COLO829 (cell line): ENCODE measurements at regions not wholly inside any gene's neighbourhood (a gene's known extent, or its start where the extent isn't known, plus 50 kb on each side); places are given as distances from the start of the nearest gene placed in this dataset.

Experiments used
- DNase-seq: peaks from one replicate; pipeline ENCODE4 v3.0.0; 2012; ENCODE audit warnings: low spot score

GRCh38 chr1:34656299-34656698 lies 98.5 kb upstream of the GJB5 start:
- no peak for DNase-seq

DNA sequence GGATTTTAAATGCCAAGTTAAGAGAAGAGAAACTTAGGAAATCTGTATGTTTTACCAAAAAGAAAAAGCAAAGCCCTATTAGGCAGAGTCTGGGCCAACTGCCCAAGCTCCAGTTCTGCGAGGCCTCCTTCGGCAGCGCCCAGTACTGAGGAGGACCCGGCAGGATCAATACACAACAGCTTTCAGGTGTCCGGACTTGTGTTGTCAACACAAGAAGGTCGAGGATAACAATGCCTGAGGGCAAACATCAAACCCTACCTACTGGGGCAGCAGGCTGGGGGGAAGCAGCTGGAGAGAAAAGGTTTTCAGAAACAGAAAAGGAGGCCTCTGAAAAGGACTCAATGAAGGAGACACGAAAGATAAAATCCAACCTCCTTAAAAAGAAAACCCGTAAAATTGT lies 98.1 kb upstream of the GJB5 start:
- no peak for DNase-seq

GRCh38 chr1:34657266-34657665 lies 97.6 kb upstream of the GJB5 start:
- no peak for DNase-seq

DNA sequence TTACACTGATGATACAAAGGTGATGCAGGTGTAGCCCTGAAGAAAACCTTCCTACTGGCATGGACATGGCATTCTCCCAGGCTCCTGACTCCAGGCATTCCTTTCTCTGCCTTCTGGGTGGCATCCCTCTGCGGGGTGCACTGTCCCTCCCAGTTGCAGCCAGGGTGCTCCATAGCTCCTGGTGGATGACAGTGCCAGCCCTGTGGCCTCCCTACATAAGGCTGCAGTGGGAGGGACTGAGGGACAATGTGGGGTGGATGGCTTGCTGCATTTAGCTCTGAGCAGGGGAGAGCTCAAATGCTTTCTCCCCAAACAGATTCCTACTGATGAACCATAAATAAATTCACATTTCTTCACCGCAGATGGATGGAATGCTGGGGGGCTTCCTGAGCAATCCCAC lies 97.0 kb upstream of the GJB5 start:
- DNase-seq = no peak

- no peak for DNase-seq
These were observed 91.8 kb upstream of the GJB5 start for GRCh38 chr1:34663031-34663430.

DNA sequence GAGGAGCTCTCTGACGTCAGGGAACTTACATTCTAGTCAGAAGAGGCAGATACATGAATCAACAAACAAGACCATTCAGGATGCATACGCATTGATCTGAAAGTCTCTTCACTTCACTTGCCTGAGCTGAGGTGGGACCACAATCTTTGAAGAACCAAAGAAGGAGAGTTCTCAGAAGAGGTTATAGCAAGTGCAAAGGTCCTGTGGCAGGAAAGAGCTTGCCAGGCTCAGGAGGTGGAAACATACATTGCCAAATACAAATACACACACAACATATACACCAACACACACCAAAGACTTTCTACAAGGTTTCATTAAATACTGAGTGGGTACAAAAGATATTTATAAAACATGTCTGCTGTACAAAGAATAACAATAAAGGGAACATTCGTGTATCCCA lies 86.8 kb upstream of the GJB5 start:
- no peak for DNase-seq

DNA sequence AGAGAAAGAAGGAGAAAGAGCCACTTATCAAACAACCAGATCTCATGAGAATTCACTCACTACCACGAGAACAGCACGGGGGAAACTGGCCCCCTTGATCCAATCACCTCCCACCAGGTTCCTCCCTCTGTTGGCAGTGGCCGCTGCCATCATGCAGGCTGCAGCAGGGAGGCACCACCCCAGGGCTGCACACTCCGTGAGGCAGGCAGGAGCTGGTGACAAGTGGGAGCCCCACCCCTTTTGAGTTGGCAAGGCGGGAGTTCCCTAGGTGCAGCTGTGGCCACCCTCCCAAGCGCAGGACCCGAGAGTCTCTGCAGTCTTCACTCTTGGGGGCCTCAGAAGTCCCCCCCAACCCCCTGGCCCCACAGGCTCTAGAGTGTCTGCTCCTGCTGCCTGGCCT lies 83.9 kb upstream of the GJB5 start:
- no peak for DNase-seq

GRCh38 chr1:34671887-34672286 lies 83.0 kb upstream of the GJB5 start:
- DNase-seq = no peak

- DNase-seq = peak; percentile 44
These were observed 73.1 kb upstream of the GJB5 start for GRCh38 chr1:34681480-34682451.

DNA sequence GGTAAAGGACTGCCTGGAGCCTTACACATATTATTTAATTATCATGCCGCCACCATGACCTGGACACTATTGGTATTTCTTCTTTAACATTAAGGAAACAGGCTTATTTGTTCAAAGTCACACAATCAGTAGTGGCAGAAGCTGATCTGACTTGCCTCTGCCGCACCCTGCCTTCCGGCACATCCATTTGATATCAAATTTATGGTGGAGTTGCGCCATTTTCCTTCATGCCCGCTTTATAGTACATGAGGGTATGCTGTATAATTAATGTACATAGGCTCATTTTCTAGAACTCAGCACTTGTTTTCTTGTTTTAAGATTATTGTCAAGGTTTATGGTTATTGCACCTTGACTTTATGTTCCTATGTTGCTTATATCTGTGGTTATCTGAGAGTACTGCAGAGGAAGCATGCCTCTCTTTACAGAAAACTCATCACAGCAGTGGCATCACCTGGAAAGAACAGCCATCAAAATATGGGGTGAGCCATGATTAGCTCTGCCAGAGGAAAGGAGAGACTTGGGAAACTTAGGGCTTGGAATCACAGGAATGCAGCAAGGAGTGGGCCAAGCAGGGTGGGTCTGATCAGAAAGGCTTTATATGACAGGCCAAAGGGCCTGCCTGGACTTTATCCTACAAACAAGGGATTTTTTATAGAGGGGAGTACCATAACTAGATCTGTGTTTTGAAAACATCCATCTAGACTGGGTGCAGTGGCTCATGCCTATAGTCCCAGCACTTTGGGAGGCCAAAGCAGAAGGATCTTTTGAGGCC lies 72.2 kb upstream of the GJB5 start:
- no peak for DNase-seq

DNA sequence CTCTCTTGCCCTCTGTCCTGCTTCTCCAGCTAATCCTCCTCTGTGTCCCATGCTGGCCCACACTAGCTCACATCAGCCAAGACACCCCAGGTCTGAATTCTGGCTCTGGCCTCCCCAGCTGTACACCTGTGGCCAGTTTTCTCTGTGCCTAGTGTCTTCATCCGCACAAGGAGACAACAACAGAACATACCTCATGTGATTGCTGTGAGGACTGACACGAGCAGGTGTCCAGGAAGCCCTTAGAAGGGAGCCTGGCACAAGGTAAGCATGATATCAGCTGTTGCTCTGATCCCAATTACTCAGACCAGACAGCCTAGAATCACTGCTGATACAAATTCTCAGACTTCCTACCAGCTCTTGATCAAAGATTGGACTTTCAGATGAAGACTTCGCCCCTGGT lies 71.2 kb upstream of the GJB5 start:
- DNase-seq = no peak

DNA sequence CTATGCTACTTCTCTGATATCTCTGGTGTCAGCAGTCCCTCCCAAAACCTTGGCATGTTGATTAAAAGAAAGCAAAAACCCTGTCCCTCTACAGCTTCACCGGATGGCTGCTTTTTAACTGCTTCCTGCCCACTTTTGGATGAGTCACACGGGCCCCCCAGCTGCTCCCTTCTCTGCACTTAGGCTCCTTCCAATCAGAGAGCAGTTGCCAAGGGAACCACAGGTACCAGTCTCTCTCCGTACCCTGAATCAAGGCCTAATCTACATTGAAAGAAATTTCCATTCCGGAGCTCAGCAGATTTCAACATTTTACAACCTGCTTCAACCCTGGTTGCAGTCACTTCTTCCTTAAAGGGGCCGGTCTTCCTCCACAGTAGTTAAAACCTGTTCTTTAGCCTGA lies 70.6 kb upstream of the GJB5 start:
- no peak for DNase-seq

DNA sequence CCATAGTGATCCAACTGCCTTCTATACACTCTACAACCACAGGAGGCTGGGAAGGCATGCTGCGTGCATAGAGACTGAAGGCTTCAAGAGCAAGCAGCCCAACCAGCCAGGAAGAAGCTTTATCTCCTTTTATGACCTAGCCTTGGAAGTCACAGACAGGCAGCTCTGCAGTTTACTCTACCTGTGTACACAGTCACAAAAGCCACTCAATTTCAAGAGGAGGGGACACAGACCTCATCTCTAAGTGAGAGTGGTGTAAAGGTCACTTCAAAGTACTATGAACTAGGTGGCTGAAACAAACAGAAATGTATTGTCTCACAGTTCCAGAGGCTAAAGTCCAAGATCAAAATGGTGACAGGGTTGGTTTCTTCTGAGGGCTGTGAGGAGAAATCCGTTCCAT lies 69.6 kb upstream of the GJB5 start:
- no peak for DNase-seq

DNA sequence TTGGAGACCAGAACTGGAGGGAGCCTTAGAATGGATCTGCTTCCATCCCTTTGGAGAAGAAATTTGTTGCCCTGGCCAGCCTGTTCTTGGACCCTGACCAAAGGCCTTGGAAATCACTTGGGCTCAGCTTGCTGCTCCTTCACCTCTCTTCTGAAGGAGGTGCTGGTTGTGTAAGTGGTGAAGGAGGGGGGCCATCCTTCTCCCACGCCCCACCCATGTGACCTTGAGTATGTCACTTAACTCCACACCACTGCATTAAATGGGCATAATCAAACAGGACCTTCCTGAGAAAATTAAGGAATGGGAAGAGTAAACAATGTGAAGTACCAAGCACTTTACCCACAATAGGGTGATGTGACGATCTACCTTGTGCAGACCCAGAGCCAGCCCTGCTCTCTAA lies 68.3 kb upstream of the GJB5 start:
- no peak for DNase-seq

GRCh38 chr1:34688006-34688741 lies 66.7 kb upstream of the GJB5 start:
- DNase-seq = no peak

DNA sequence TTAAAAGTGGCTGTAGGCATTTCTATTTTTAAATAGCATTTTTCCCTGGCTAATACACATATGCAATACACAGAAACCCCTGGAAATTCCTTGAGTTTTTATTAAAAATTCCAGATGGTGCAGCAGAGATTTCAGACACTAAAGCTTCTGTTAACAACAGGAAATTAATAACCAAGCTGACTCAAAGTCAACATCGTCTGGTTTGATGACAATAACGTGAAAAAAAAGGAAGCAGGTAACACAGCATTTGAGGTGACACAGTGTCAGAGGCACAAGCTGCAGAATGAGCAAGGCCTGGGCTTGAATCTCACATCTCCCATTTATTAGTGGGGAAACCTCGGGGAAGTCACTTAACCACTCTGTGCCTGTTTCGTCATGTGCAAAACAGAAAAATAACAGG lies 64.6 kb upstream of the GJB5 start:
- DNase-seq = no peak

DNA sequence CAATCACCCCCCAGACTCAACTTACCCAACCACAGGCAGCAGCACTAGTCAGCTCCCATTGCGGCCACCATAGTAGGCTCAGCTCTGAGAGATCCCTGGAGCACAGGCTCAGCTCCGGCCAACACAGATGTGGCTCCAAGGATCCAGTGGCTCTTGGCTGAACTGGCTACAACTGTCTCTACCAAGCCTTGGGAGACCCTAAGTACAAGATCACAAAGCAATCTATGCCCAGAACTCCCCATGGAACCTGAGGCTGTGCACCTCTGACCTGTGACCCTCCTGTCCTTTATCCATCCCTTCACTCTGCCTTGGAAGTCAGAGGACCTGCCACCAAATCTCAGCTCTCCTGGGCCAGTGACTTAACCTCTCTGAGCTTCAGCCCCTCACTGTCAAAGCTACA lies 61.8 kb upstream of the GJB5 start:
- DNase-seq = no peak

GRCh38 chr1:34694383-34694782 lies 60.5 kb upstream of the GJB5 start:
- DNase-seq = no peak

DNA sequence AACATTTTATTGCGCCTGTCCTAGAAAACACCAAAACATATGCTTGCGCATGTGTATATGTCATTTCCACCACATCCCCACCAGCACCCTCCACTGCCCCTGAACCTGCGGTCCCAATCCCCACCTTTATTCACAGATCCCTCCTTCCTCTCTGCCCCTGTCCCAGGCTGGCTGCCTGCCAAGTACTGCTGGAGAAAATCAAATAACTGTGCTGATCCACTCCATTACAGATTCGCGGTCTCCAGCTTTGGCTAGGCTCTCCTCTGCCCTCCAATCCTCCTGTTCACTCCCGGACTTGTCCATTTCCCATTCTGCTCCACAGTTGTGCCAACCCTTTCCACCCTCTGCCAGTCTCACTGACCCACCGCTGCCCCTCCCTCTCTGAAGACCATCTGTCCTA lies 59.3 kb upstream of the GJB5 start:
- DNase-seq = no peak

DNA sequence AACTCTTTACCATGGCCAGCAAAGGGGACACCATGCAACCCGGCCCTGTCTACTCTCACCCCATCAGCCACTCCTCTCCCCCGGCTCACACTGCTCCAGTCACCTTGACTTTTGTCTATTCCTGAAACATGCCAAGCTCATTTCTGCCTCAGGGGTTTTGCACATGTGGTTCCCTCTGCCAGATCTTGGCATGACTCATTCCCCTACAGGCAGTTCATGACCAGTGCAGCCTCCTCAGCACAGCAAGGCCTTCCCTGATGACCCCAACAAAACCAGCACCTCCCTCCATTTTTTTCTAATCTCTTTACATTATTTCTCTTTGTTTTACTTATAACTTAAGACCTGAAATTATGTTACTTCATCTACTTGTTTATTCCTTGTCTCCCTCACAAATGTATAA lies 58.6 kb upstream of the GJB5 start:
- no peak for DNase-seq

- DNase-seq = no peak
These were observed 57.9 kb upstream of the GJB5 start for GRCh38 chr1:34696981-34697380.

- no peak for DNase-seq
These were observed 57.0 kb upstream of the GJB5 start for GRCh38 chr1:34697818-34698217.
